Trophoblast cell (in vitro differentiated cells and primary cell): ENCODE measurements at regions not wholly inside any gene's neighbourhood (a gene's known extent, or its start where the extent isn't known, plus 50 kb on each side); places are given as distances from the start of the nearest gene placed in this dataset.

ENCODE experiments used
- DNase-seq, 2 donors: peaks; one replicate each; pipeline ENCODE4 v3.0.0-alpha.2; 2016
- H2AFZ ChIP-seq: 2 replicates; pipeline ENCODE4 v1.6.1; 2013; ENCODE audit warnings: low read length, moderate library complexity, mild to moderate bottlenecking; ENCODE audit not compliant: insufficient read depth, poor library complexity
- H2AK5ac ChIP-seq: 2 replicates; pipeline ENCODE4 v1.6.1; 2013; ENCODE audit warnings: mild to moderate bottlenecking, low read length
- H2BK120ac ChIP-seq: 2 replicates; pipeline ENCODE4 v1.6.1; 2013; ENCODE audit warnings: low read length, mild to moderate bottlenecking, moderate library complexity; ENCODE audit not compliant: insufficient read depth, poor library complexity
- H2BK12ac ChIP-seq: 2 replicates; pipeline ENCODE4 v1.6.1; 2013; ENCODE audit warnings: mild to moderate bottlenecking, low read length, moderate library complexity
- H2BK5ac ChIP-seq: 2 replicates; pipeline ENCODE4 v1.6.1; 2013; ENCODE audit warnings: low read length, low read depth, moderate library complexity, mild to moderate bottlenecking; ENCODE audit not compliant: poor library complexity
- H3K14ac ChIP-seq: 2 replicates; pipeline ENCODE4 v1.6.1; 2013; ENCODE audit warnings: mild to moderate bottlenecking, low read length
- H3K18ac ChIP-seq: 2 replicates; pipeline ENCODE4 v1.6.1; 2013; ENCODE audit warnings: mild to moderate bottlenecking, low read length
- H3K23ac ChIP-seq: 2 replicates; pipeline ENCODE4 v1.6.1; 2013; ENCODE audit warnings: low read length
- H3K27ac ChIP-seq: 2 replicates; pipeline ENCODE4 v1.5.1; 2013; ENCODE audit warnings: low read depth, mild to moderate bottlenecking, inconsistent platforms, low read length, moderate library complexity
- H3K27me3 ChIP-seq: 2 replicates; pipeline ENCODE4 v1.6.1; 2013; ENCODE audit warnings: inconsistent platforms, mild to moderate bottlenecking, low read length, moderate library complexity; ENCODE audit not compliant: insufficient read depth
- H3K36me3 ChIP-seq, 2 experiments: 1 replicate in 1 of 2; 2 replicates in 1 of 2; pipeline ENCODE4 v1.6.1; 2013; ENCODE audit warnings: low read length in 2 of 2, mild to moderate bottlenecking in 2 of 2, moderate library complexity in 1 of 2; ENCODE audit not compliant: insufficient read depth in 2 of 2, control insufficient read depth in 1 of 2
- H3K4ac ChIP-seq: 2 replicates; pipeline ENCODE4 v1.6.1; 2013; ENCODE audit warnings: low read depth, mild to moderate bottlenecking, low read length, moderate library complexity
- H3K4me1 ChIP-seq, 2 experiments: 1 replicate in 1 of 2; 2 replicates in 1 of 2; pipeline ENCODE4 v1.6.1; 2013; ENCODE audit warnings: low read length in 2 of 2, mild to moderate bottlenecking in 2 of 2, moderate library complexity in 1 of 2; ENCODE audit not compliant: insufficient read depth in 2 of 2, control insufficient read depth in 1 of 2
- H3K4me2 ChIP-seq: 2 replicates; pipeline ENCODE4 v1.6.1; 2013; ENCODE audit warnings: inconsistent platforms, mild to moderate bottlenecking, low read length, moderate library complexity
- H3K4me3 ChIP-seq: 2 replicates; pipeline ENCODE4 v1.5.1; 2013; ENCODE audit warnings: mild to moderate bottlenecking, low read depth, low read length, inconsistent platforms
- H3K79me1 ChIP-seq: one replicate; pipeline ENCODE4 v1.6.1; 2013; ENCODE audit warnings: low read length
- H3K79me2 ChIP-seq: 2 replicates; pipeline ENCODE4 v1.6.1; 2013; ENCODE audit warnings: low read length, mild to moderate bottlenecking; ENCODE audit not compliant: control insufficient read depth, insufficient read depth, poor library complexity
- H3K9ac ChIP-seq: 2 replicates; pipeline ENCODE4 v1.6.1; 2013; ENCODE audit warnings: mild to moderate bottlenecking, low read length
- H3K9me3 ChIP-seq: 2 replicates; pipeline ENCODE4 v1.6.1; 2013; ENCODE audit warnings: low read depth, mild to moderate bottlenecking, control low read depth, inconsistent platforms, low read length; ENCODE audit not compliant: insufficient read depth
- H4K12ac ChIP-seq: 2 replicates; pipeline ENCODE4 v1.6.1; 2013; ENCODE audit warnings: low read depth, mild to moderate bottlenecking, low read length, moderate library complexity
- H4K8ac ChIP-seq: 2 replicates; pipeline ENCODE4 v1.6.1; 2013; ENCODE audit warnings: low read depth, mild to moderate bottlenecking, low read length, moderate library complexity
- H4K91ac ChIP-seq: one replicate; pipeline ENCODE4 v1.6.1; 2013; ENCODE audit warnings: low read depth, mild to moderate bottlenecking, low read length, moderate library complexity
- WGBS: extraction: QIAGEN DNeasy Blood & Tissue Kit; methylation state at CpG from one replicate; pipeline ENCODE4 v1.1.7; 2013; ENCODE audit warnings: missing lambda C conversion rate; ENCODE audit not compliant: insufficient read length, insufficient coverage; ENCODE audit errors: extremely low coverage; 5-methylcytosine and 5-hydroxymethylcytosine counted together

DNA sequence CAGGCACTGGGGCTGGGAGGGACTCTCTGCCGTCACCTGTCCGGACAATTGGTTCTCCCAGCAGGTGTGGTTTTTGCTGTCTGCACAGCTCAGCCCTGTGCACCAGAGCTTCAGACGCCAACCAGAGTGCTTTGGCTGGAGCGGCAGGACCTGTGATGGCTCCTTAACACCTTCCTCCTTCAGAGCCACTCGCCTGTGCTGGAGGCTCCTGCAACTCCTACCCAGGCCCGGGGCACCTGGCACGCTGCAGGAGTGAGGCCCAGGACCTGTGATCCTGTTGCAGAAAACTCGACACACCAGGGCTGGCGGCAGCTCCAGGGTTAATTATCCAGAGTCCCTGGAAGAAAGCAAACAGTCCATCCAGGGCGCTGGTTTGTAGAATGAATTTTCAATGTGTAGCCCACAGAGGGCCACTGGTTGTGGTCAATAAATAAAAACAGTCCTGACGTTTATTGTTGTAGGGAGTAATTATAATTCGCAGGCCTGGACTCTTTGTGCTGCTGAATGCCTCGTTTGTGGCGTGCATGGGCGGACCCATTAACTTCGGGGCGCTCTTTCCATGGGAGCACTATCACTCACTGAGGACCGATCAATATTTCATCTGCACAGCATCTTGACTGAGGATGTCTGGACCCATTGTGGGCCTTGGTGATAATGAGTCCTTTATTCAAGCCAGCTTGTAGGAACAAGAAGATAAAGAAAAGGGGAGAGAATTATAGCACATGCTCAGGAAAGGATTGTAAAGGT lies 339.7 kb upstream of the IRX4 start:
- H3K4me2 ChIP-seq: no peak overlapping the region
- no peaks in the 10 kb centered on the region for H3K27me3 ChIP-seq
- WGBS: no CpG with 5 or more reads among the region's 18 CpGs

DNA sequence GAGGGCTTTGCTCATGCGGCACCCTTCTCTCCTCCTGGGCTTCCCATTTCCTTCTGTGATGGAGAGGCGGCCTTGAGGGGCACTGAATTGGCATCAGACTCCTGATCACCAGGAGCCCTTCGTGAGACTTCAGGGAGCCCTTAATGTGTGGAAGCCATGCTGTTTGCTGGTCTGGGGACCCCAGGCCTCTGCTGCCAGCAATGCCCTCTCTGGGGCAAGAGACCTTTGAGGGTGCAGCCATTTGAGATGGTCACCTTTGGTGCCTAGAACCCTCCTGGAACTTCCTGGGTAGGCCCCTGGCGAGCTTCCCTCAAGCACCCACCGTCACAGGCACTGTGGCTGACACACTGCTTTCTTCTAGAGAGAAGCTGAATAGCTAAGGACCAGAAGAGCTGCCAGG lies 338.7 kb upstream of the IRX4 start:
- Histone ChIP-seq H2BK120ac (no peak overlapping the region), H3K9me3 (peaks cover 7% of the 10 kb centered on the region), H2AK5ac (no peak overlapping the region), H3K27ac (no peak overlapping the region), H2AFZ (no peak overlapping the region), H3K4me2 (no peak overlapping the region), H2BK12ac (no peak overlapping the region), H3K23ac (no peak overlapping the region), H4K91ac (no peak overlapping the region), H3K4me3 (no peak overlapping the region), H3K79me2 (no peaks in the 10 kb centered on the region), H3K14ac (no peak overlapping the region), H4K8ac (no peak overlapping the region), H3K27me3 (no peaks in the 10 kb centered on the region), H3K36me3 (no peaks in the 10 kb centered on the region), H3K4me1 (no peaks in the 10 kb centered on the region), H3K18ac (no peak overlapping the region), H2BK5ac (no peak overlapping the region), H3K79me1 (no peaks in the 10 kb centered on the region), H3K9ac (no peak overlapping the region), H3K4ac (no peak overlapping the region), H4K12ac (no peak overlapping the region)
- DNase-seq: no peak
- no CpG with 5 or more reads among the region's 5 CpGs for WGBS

More for the DNA sequence above, 339.7 kb upstream of the IRX4 start:
- H3K14ac ChIP-seq: no peak overlapping the region
- no peak for DNase-seq
- no peak overlapping the region for H3K4ac ChIP-seq
- H3K18ac ChIP-seq: no peak overlapping the region
- no peaks in the 10 kb centered on the region for H3K79me1 ChIP-seq
- H3K27ac ChIP-seq: no peak overlapping the region
- H3K9me3 ChIP-seq: peaks cover 5% of the 10 kb centered on the region
- no peaks in the 10 kb centered on the region for H3K36me3 ChIP-seq
- H3K79me2 ChIP-seq: no peaks in the 10 kb centered on the region
- no peak overlapping the region for H3K23ac ChIP-seq
- H2BK120ac ChIP-seq: no peak overlapping the region
- H3K4me3 ChIP-seq: no peak overlapping the region
- H4K91ac ChIP-seq: no peak overlapping the region
- no peak overlapping the region for H2AK5ac ChIP-seq
- H3K9ac ChIP-seq: no peak overlapping the region
- H4K12ac ChIP-seq: no peak overlapping the region
- no peak overlapping the region for H2AFZ ChIP-seq
- no peaks in the 10 kb centered on the region for H3K4me1 ChIP-seq
- H2BK5ac ChIP-seq: no peak overlapping the region
- no peak overlapping the region for H4K8ac ChIP-seq
- H2BK12ac ChIP-seq: no peak overlapping the region

DNA sequence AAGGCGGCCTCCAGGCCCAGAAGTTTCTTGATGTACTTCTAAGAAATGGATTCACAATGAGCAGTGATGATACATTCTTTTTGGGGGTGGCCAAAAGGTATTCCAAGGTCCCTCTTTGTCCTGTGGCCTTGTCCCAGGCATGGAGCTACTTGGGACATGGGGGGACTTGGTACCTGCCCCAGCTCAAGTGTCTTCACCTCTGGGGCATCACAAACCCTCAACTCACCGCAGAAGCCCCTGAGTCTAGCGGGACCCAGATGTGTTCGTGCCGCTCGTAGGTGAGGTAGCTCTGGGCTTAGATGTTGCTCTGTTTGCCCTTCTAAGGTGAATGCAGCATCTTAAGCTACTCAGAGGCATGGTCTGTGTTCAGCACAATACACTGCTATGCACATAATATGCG lies 338.0 kb upstream of the IRX4 start:
- Histone ChIP-seq H3K27me3 (no peaks in the 10 kb centered on the region), H3K27ac (no peak overlapping the region), H4K91ac (no peak overlapping the region), H3K18ac (no peak overlapping the region), H4K8ac (no peak overlapping the region), H3K4me3 (no peak overlapping the region), H2BK12ac (no peak overlapping the region), H3K14ac (no peak overlapping the region), H2BK120ac (no peak overlapping the region), H2BK5ac (no peak overlapping the region), H3K9ac (no peak overlapping the region), H3K4me1 (no peaks in the 10 kb centered on the region), H3K23ac (no peak overlapping the region), H3K79me2 (no peaks in the 10 kb centered on the region), H3K4ac (no peak overlapping the region), H2AFZ (no peak overlapping the region), H3K36me3 (no peaks in the 10 kb centered on the region), H2AK5ac (no peak overlapping the region), H3K4me2 (no peak overlapping the region), H4K12ac (no peak overlapping the region), H3K79me1 (no peaks in the 10 kb centered on the region), H3K9me3 (peaks cover 8% of the 10 kb centered on the region)
- WGBS: no CpG with 5 or more reads among the region's 7 CpGs
- DNase-seq: no peak

DNA sequence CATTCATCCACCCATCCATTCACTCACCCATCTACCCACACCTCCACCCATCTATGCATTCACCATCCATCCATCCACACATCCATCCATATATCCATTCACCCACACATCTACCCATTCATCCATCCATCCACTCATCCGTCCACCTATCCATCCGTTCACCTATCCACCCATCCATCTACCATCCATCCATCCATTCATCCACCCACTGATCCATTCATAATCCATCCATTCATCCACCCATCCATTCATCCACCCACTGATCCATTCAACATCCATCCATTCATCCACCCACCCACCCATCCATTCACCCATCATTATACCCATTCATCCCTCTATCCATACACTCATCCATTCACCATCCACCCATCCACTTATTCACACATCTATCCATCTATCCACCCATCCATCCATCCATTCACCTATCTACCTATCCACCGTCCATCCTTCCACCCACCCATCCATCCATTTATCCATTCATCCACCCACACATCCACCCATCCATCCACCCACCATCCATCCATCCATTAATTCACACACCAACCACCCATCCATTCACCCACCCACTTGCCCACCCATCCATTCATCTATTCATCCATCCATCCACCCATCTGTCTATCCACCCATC lies 336.5 kb upstream of the IRX4 start:
- no peak overlapping the region for H2AFZ ChIP-seq
- H3K23ac ChIP-seq: no peak overlapping the region
- H3K27me3 ChIP-seq: no peaks in the 10 kb centered on the region
- H2BK5ac ChIP-seq: no peak overlapping the region
- no peak overlapping the region for H2BK12ac ChIP-seq
- no peaks in the 10 kb centered on the region for H3K79me2 ChIP-seq
- H3K4me2 ChIP-seq: no peak overlapping the region
- H4K12ac ChIP-seq: no peak overlapping the region
- H3K4me1 ChIP-seq: no peaks in the 10 kb centered on the region
- 100% methylated on average over 3 of the region's 3 CpGs for WGBS
- H4K8ac ChIP-seq: no peak overlapping the region
- H3K9me3 ChIP-seq: peaks cover 8% of the 10 kb centered on the region
- H3K4ac ChIP-seq: no peak overlapping the region
- no peak for DNase-seq
- H3K36me3 ChIP-seq: no peaks in the 10 kb centered on the region
- no peak overlapping the region for H2BK120ac ChIP-seq
- no peak overlapping the region for H3K27ac ChIP-seq
- H3K4me3 ChIP-seq: no peak overlapping the region
- H3K18ac ChIP-seq: no peak overlapping the region
- no peak overlapping the region for H3K14ac ChIP-seq
- no peak overlapping the region for H2AK5ac ChIP-seq
- H3K9ac ChIP-seq: no peak overlapping the region
- no peak overlapping the region for H4K91ac ChIP-seq
- no peaks in the 10 kb centered on the region for H3K79me1 ChIP-seq
